ENCODE measurements at regions not wholly inside any gene's neighbourhood (a gene's known extent, or its start where the extent isn't known, plus 50 kb on each side); places are given as distances from the start of the nearest gene placed in this dataset.

GRCh38 chr2:156151351-156151750, 181.2 kb downstream of the NR4A2 start:
- no peak for DNase-seq
- Histone ChIP-seq H3K9me3 (no peaks in the 10 kb centered on the region), H3K27ac (no peak overlapping the region), H3K27me3 (no peaks in the 10 kb centered on the region), H3K4me1 (no peaks in the 10 kb centered on the region), H3K36me3 (no peaks in the 10 kb centered on the region), H3K4me3 (no peak overlapping the region)
- TF ChIP-seq POLR2AphosphoS5 (IDR thresholded peaks at IDR 0.05) (no peak), POLR2A (IDR thresholded peaks at IDR 0.05) (no peak), EP300 (IDR thresholded peaks at IDR 0.05; ENCODE audit: low read depth) (no peak), CTCF (IDR thresholded peaks at IDR 0.05) (no peak)
- intact Hi-C loops (cut with DNase I; ENCODE audit: low total_unique reads) (no loop called here), in situ Hi-C loops (cut with MboI; ENCODE audit: low pct_ligation_motif_present in 1 of 4, low pct_unique_long_range_greater_than_20kb in 1 of 4, low sequenced_read_pairs in 3 of 4) (no loop called here)
- WGBS, 2 donors (ENCODE audit: low coverage in 1 of 2), result 97 to 100% methylated on average over 1 of the region's 1 CpG

- no peak for DNase-seq
- H3K4me3 ChIP-seq, result no peak overlapping the region
- TF ChIP-seq POLR2A (IDR thresholded peaks at IDR 0.05), result no peak
- TF ChIP-seq CTCF (IDR thresholded peaks at IDR 0.05), result no peak
- TF ChIP-seq POLR2AphosphoS5 (IDR thresholded peaks at IDR 0.05), result no peak
- no peak for TF ChIP-seq EP300 (IDR thresholded peaks at IDR 0.05; ENCODE audit: low read depth)
- H3K4me1 ChIP-seq, result no peaks in the 10 kb centered on the region
- H3K36me3 ChIP-seq, result no peaks in the 10 kb centered on the region
- 49 to 53% methylated on average over 4 of the region's 4 CpGs for WGBS, 2 donors (ENCODE audit: low coverage in 1 of 2)
- in situ Hi-C loops (cut with MboI; ENCODE audit: low pct_ligation_motif_present in 1 of 4, low pct_unique_long_range_greater_than_20kb in 1 of 4, low sequenced_read_pairs in 3 of 4), result no loop called here
- intact Hi-C loops (cut with DNase I; ENCODE audit: low total_unique reads), result no loop called here
- H3K27me3 ChIP-seq, result no peaks in the 10 kb centered on the region
- H3K9me3 ChIP-seq, result no peaks in the 10 kb centered on the region
- H3K27ac ChIP-seq, result no peak overlapping the region
Observed at GRCh38 chr2:156147594-156148330, 184.8 kb downstream of the NR4A2 start.

GRCh38 chr2:156145976-156146375, 186.5 kb downstream of the NR4A2 start:
- Histone ChIP-seq H3K36me3 (no peaks in the 10 kb centered on the region), H3K4me3 (no peak overlapping the region), H3K4me1 (no peaks in the 10 kb centered on the region), H3K27me3 (no peaks in the 10 kb centered on the region), H3K27ac (no peak overlapping the region), H3K9me3 (no peaks in the 10 kb centered on the region)
- DNase-seq, result no peak
- in situ Hi-C loops (cut with MboI; ENCODE audit: low pct_ligation_motif_present in 1 of 4, low pct_unique_long_range_greater_than_20kb in 1 of 4, low sequenced_read_pairs in 3 of 4), result no loop called here
- no peak for TF ChIP-seq CTCF (IDR thresholded peaks at IDR 0.05)
- no peak for TF ChIP-seq POLR2A (IDR thresholded peaks at IDR 0.05)
- intact Hi-C loops (cut with DNase I; ENCODE audit: low total_unique reads), result no loop called here
- WGBS, 2 donors (ENCODE audit: low coverage in 1 of 2), result 90 to 96% methylated on average over 3 of the region's 3 CpGs

GRCh38 chr2:156145469-156145868, 187.1 kb downstream of the NR4A2 start:
- H3K27ac ChIP-seq, result no peak overlapping the region
- H3K4me1 ChIP-seq, result no peaks in the 10 kb centered on the region
- DNase-seq, result no peak
- no peak overlapping the region for H3K4me3 ChIP-seq
- intact Hi-C loops (cut with DNase I; ENCODE audit: low total_unique reads), result no loop called here
- TF ChIP-seq POLR2A (IDR thresholded peaks at IDR 0.05) (no peak), POLR2AphosphoS5 (IDR thresholded peaks at IDR 0.05) (no peak), CTCF (IDR thresholded peaks at IDR 0.05) (no peak), EP300 (IDR thresholded peaks at IDR 0.05; ENCODE audit: low read depth) (no peak)
- no peaks in the 10 kb centered on the region for H3K27me3 ChIP-seq
- H3K9me3 ChIP-seq, result no peaks in the 10 kb centered on the region
- in situ Hi-C loops (cut with MboI; ENCODE audit: low pct_ligation_motif_present in 1 of 4, low pct_unique_long_range_greater_than_20kb in 1 of 4, low sequenced_read_pairs in 3 of 4), result no loop called here
- 56 to 61% methylated on average over 3 of the region's 3 CpGs for WGBS, 2 donors (ENCODE audit: low coverage in 1 of 2)
- no peaks in the 10 kb centered on the region for H3K36me3 ChIP-seq
